Coronary artery (tissue), 2 donors: ENCODE measurements at regions not wholly inside any gene's neighbourhood (a gene's known extent, or its start where the extent isn't known, plus 50 kb on each side); places are given as distances from the start of the nearest gene placed in this dataset.

Experiments
- DNase-seq: peaks from one replicate; pipeline ENCODE4 v3.0.0-alpha.2; 2017; ENCODE audit warnings: low spot score
- H3K27ac ChIP-seq, 2 donors: fragments of 200-600 bp; sonication (generic); one replicate each; pipeline ENCODE4 v1.5.1; 2016 to 2019
- H3K4me3 ChIP-seq: fragments of 200-600 bp; sonication (generic); 2 replicates; pipeline ENCODE4 v1.5.1; 2016; ENCODE audit warnings: mild to moderate bottlenecking, moderate library complexity
- TF ChIP-seq, protein P1 (sequence below): fragments of 200-600 bp; sonication (generic); IDR thresholded peaks from one replicate; pipeline ENCODE4 v1.5.1; 2019; ENCODE audit warnings: antibody characterized with exemption

GRCh38 chr12:83665634-83666218 lies 979.0 kb downstream of the TMTC2 start:
- no peak for DNase-seq
- Histone ChIP-seq H3K4me3 (no peak overlapping the region), H3K27ac (no peak overlapping the region)
- TF ChIP-seq, protein P1, sequence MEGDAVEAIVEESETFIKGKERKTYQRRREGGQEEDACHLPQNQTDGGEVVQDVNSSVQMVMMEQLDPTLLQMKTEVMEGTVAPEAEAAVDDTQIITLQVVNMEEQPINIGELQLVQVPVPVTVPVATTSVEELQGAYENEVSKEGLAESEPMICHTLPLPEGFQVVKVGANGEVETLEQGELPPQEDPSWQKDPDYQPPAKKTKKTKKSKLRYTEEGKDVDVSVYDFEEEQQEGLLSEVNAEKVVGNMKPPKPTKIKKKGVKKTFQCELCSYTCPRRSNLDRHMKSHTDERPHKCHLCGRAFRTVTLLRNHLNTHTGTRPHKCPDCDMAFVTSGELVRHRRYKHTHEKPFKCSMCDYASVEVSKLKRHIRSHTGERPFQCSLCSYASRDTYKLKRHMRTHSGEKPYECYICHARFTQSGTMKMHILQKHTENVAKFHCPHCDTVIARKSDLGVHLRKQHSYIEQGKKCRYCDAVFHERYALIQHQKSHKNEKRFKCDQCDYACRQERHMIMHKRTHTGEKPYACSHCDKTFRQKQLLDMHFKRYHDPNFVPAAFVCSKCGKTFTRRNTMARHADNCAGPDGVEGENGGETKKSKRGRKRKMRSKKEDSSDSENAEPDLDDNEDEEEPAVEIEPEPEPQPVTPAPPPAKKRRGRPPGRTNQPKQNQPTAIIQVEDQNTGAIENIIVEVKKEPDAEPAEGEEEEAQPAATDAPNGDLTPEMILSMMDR: no peak

GRCh38 chr12:83664650-83665049 lies 977.9 kb downstream of the TMTC2 start:
- H3K27ac ChIP-seq: no peak overlapping the region
- no peak for DNase-seq
- TF ChIP-seq, protein P1: no peak
- H3K4me3 ChIP-seq: no peak overlapping the region

DNA sequence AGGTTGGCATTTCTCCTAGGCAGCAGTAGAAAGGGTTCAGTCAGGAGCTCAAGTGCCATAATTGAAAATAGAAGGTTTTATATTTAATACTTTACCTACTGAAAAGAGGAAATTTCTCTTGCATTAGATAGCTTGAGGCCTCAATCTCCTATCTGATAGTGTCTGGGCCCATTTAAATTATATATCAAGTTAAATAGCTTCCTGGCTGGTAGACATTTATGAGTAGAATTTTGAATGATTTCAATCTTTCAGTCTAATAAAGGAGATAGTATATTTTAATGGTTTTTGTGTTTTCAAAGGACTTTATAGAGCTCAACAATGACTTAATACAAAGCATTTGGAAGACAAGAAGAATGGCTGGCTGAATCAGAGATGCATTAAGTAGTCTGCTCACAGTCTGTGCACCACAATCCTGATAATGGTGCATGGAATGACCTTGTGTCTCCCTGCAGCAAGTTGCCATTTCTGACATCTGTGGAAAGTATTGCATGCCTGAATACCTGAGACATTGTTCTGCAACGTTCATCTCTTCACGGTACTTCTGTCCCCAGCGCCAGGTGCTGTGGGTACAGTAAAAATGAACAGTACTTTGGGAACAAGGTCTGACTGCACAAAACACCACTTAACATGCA lies 974.1 kb downstream of the TMTC2 start:
- DNase-seq: no peak
- H3K4me3 ChIP-seq: no peak overlapping the region
- H3K27ac ChIP-seq: no peak overlapping the region
- TF ChIP-seq, protein P1: no peak

- TF ChIP-seq, protein P1: no peak
- Histone ChIP-seq H3K4me3 (no peak overlapping the region), H3K27ac (no peak overlapping the region)
- DNase-seq: no peak
Observed at GRCh38 chr12:83659321-83659720, 972.6 kb downstream of the TMTC2 start.

GRCh38 chr12:83656004-83656403 lies 969.3 kb downstream of the TMTC2 start:
- Histone ChIP-seq H3K27ac (no peak overlapping the region), H3K4me3 (no peak overlapping the region)
- DNase-seq: no peak
- TF ChIP-seq, protein P1: no peak

DNA sequence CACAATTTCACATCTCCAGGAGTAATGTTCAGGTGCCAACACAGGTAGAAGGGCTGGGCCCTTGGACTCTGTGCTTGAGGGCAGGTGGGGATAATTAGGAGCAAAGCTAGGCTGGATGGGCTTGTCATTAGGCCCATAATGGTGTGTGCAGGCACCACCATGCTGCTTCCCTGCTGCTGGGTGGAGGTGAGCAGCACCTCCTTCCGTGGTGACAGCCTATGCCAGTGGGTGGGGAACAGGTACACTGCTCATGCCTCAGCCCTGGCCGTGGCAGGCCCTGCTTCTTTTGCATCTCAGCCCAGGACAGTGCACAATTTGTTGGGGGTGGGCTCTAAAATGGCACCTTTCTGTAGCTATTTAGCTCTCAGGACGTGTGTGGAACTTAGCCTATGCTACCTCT lies 955.5 kb downstream of the TMTC2 start:
- TF ChIP-seq, protein P1: no peak
- no peak for DNase-seq
- H3K4me3 ChIP-seq: no peak overlapping the region
- no peak overlapping the region for H3K27ac ChIP-seq

DNA sequence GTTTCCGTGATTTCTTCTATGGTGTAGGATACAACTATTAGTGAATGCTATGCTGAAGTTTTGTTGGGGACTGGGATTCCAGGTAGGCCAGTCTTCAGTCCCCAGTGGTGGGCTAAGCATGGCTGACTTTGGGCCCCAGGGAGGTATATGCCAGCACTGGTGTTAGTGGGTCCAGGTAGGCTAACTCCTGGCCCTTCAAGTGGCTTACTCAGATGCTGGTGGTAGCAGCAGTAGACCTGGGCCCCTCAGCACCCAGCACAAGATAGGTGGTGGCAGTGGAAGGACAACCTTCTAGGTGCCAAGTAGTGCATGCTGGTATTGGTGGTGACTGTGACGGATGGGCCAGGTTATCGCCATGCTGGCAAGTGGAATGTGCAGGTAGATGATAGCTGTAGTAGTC lies 955.1 kb downstream of the TMTC2 start:
- TF ChIP-seq, protein P1: no peak
- Histone ChIP-seq H3K27ac (no peak overlapping the region), H3K4me3 (no peak overlapping the region)
- no peak for DNase-seq
